ENCODE measurements at regions not wholly inside any gene's neighbourhood (a gene's known extent, or its start where the extent isn't known, plus 50 kb on each side); places are given as distances from the start of the nearest gene placed in this dataset.

DNA sequence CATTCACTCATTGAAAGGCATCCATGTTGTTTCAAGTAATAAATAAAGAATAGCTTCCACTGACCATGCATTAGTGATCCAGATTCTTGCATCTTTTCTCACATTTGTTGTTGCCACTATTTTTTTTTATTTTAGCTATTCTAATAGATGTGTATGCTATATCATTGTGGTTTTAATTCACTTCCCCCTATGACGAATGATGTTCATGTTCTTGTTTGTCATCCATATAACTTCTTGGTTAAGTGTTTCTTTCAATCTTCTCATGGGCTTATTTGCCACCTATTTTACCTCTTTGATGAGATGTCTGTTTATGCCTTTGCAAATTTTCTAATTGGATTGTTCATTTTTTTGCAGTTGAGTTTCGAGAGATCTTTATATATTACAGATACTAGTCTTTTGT, 681.2 kb downstream of the HDGFL1 start:
- DNase-seq = no peak

DNA sequence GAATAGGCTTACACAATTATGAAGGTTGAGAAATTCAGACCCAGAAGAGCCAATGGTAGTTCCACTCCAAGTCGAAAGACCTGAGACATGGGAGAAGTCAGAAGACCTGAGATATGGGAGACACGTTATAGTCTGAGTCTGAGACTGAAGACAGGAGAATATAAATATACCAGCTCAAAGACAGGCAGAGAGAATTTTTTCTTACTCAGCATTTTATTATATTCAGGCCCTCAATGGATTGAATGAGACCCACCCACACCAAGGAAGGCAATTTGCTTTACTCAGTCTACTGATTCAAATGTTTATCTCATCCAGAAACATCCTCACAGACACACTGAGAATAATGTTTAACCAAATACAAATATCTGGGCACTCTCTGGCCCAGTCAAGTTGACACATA, 693.5 kb downstream of the HDGFL1 start:
- no peak for DNase-seq

DNA sequence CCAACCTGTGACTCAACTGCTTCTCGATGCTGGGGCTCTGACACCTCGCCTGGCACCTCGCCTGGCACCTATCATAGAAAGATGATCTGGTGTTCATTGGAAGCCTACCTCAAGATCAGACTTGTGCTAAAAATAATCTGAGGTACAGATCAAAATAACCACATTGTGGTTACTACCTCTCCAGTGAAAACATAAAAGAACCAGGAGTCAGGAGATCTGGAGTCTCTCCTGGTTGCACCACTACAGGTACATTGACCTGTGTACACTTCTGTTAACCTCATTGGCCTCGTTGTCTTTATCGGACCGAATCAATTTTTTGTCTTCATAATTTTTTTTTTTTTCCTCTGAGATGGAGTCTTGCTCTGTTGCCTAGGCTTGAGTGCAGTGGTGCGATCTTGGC, 695.9 kb downstream of the HDGFL1 start:
- no peak for DNase-seq

DNA sequence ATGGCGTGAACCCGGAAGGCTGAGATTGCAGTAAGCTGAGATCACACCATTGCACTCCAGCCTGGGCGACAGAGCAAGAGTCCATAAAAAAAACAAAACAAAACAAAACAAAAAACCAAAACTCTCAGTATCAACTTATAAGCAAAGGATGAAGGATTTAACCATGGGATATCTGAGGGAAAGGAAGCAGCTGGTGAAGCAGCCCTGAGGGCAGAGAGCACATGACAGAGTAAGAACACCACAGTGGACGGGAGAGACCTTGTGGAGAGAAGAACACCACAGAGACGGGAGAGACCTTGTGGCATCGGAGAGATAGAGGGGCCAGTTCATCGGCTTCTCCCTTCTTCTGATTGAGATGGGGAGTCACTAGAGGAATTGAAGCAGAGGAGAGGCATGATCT, 697.2 kb downstream of the HDGFL1 start:
- no peak for DNase-seq

DNA sequence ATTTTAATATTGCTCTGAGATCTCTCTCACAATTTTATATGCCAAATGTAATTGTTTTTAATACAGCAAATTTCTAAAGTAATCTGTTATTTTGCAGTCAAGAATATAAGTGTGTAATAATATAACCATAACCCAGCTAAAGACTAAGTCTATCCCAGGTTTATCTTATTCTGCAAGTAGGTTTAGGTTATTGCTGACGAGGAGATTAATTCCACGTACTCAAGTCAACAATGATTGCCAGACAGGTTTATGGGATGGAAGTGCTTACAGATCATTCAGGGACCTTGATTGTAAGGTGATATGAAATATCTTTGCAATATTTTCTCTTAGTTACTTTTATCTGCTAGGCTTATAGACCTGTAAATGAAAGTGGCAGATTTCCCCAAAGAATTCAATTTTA, 698.3 kb downstream of the HDGFL1 start:
- no peak for DNase-seq

DNA sequence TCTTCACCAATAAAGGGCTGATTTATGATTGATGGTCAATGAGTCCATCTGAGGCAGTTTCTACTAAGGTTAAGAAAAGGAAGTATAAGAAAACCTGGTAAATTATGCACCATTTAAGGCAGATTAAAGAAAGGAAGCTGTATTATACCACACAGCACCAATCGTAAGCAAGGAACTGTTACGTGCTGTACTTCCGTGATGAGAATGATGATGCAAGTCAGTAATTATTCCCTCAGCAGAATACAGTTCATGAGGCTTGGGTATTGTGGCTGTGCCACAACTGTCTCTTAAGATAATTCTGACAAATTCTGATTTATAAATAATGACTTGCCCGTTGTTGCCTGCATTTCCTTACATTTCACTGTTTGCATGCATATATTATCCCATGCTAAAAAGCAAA, 699.0 kb downstream of the HDGFL1 start:
- DNase-seq = no peak

DNA sequence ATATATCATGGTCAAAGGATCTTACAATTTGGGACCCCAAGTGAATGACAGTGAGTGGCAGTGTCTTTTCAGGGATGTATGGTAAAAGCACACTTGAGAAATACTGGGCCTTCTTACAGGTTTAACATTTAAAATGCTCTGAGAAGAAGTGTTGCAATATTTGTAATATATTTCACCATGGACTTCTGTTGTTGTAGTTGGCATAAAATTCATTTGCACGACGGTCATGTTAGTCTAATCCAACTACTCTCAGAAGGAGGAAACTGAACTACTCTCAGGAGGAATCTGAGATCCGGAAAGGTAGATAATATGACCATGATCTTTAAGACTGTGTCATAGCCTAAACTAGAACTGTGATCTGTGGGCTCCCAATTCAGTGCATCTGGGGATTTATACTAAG, 700.1 kb downstream of the HDGFL1 start:
- no peak for DNase-seq

DNA sequence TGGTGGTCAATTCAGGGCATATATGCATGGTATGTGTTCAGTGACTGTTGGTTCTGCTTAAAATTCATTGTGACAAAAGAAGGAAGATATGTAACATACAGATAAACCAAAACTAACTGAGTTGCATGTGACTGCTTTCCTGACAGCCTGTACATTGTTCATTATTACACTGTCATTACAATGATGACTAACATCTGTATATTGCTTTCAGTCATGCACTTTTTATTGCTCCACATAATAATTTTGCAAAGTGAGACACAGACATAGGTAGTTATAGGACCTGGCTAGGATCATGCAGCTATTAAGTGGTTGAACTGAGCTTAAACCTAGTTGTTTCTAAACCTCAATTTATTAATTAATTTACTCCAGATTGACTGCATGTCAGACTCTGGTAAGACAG, 703.2 kb downstream of the HDGFL1 start:
- no peak for DNase-seq

DNA sequence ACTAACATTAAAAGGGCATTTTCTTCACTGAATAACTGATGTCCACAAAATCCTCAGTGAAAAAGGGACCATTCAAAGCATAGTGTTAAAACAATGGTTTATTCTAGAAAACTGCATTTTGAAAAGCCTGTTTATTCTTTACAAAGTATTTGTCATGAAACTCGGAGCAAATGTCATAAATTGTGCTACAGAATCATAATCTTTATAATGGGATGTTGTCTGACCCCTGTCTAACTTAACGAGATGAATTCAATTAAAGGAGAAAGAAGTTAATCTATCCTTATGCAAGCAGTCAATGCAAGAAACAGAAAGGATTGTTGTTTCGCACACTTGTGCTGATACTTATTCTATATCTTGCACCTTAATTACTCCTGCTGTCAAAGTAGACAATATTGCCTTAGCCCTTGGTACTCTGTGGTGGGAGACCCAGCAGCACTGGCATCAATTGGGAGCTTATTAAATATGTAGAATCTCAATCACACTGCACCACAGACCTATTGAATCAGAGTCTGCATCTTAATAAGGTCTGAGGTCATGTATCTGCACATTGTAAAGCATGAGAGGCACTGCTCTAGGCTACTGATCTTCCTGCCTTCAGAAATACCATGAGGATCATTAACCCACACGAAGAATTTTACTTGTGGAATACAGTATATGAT, 708.3 kb downstream of the HDGFL1 start:
- no peak for DNase-seq

DNA sequence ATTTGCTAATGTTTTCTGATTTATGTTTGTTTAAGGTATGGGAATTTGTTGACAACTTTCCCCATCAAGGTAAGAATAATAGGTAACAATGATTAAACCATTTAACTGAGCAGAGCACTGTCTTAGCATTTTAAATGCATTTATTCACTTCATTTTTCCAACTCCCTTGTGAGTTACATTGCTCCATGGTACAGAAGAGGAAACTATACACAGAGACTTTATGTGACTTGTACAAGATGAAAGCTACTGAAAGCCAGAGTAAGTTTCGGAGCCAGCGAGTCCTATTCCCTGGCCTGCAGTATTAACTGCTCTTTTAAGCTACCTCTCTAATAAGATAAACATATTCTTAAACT, 708.8 kb downstream of the HDGFL1 start:
- DNase-seq = no peak

DNA sequence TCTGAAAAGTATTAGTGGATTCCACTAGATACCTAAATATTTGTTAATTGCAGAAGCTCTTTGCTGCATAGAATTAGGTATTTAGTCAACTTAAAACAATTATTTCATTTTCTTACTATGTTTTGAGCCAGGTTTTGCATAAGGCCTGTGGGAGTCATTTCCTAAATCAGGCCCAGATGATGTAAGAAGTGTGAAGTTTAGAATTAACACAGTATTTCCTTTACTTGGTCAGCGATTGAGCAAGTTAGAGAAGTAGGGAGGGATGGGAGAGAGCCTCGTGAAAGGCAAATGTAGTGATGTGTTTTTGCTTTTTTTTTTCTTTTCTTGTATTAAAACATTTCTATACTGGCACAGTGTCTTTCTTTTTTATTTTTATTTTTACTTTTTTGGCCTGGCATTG, 711.1 kb downstream of the HDGFL1 start:
- no peak for DNase-seq

DNA sequence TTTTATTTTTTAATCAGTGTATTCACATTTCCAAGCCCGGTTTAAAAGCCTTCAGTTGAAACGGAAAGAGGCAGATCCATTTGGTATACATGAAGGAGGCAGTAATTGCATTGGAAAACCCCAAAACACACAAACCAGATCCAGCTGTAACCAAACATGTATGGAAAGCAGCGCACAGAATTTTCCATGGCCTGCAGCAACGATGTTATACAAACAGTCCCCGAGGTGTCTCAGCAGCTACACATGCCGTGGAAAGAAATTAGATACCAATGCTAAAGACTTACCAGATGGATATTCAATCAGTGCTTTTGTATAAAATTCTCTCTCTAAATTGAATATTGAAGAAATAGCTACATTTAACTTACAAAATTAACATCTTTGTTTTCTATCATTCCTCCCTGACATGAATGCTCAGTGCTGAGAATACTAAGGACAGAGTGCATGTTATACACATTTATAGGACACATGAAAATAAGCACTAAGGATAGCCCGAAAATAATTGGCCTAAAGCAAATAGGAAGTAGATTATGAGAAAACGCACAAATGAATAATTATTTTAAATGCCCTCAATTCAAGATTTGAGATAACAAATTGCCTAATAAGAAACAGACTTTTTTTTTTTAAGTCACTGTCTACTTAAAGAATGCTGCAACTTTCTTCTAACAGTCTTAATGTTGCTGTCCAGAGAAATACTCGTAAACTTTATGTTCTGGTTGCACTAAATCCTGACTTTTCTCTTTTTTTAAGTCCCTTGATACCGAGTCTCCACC, 713.1 kb downstream of the HDGFL1 start:
- no peak for DNase-seq

DNA sequence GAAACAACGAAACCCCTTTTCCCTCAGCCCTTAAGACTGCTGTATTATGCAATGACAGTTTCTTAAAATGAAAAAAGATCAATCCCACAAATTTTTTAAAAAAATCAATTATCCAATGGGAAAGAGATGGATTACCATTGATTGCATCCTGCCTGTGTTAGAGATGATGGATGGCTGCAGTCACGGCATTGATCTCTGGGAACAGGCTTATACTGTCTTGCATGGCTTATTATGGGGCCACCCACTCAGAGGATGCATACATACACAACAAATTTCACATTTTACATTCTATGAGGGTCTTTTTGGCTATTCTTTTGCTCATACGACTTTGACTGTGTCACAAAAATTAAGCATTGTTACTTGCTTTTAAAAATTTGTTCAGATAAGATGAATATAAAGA, 724.3 kb downstream of the HDGFL1 start:
- no peak for DNase-seq

DNA sequence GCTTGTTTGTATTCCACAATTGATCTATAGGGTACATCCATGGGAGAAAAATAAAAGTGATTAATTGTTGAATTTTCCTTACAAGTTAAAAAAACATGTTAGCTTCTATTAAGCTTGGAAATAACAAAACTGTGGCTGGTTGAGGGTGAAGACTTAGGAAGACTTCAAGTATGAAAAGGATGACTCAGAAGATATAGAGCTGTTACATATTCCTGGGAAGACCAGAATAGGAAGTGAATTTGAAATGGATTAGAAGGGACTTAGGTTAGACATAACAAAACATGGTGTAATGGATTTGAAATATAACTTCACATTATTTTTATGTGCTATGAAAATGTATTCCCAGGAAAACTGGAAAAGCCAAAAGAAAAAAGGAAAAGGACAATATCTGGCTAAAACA, 732.2 kb downstream of the HDGFL1 start:
- peak; percentile 32 for DNase-seq

DNA sequence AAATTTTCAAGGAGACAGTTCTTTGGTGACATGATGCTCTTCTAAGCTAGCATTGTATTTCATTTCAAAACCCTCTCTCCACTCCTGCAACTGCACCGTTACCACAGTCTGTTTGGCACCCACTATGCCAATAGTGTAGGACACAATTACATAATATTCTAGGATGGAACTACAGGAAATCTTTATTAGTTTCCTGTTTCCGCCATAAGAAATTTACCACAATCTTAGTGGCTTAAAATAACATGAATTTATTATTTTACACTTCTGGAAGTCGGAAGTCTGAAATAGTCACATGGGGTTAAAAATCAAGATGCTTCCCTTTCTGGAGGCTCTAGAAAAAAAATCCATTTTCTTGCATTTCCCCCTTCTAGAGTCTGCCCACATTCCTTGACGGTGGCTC, 733.1 kb downstream of the HDGFL1 start:
- no peak for DNase-seq

DNA sequence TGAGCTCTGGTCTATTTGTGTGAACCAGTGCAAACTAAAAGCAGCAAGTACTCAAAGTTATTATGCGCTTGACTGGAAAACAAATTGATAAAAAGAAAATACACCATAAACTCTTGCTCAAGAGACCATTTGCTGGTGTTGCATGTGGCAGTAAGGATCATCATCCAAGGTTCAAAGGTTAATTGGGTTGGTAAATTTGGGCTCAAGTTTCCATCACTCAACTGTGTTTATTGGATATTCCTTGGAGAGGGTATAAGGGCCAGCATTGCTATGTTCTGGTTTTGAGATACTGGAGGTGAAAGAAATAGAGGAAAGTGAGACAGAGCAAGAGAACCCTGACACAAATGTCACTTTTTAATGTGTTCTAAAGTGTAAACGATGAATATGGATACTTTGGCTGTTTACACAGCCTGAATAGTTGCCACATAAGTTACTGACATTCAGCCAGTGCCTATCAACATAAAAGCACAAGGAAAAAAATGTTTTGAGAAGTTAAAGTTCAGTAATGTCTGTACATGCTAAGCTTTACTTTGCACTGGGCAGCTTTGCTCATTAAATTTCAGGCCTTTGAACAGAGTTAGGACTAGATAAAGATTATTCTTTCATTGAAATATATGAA, 736.1 kb downstream of the HDGFL1 start:
- DNase-seq = no peak

DNA sequence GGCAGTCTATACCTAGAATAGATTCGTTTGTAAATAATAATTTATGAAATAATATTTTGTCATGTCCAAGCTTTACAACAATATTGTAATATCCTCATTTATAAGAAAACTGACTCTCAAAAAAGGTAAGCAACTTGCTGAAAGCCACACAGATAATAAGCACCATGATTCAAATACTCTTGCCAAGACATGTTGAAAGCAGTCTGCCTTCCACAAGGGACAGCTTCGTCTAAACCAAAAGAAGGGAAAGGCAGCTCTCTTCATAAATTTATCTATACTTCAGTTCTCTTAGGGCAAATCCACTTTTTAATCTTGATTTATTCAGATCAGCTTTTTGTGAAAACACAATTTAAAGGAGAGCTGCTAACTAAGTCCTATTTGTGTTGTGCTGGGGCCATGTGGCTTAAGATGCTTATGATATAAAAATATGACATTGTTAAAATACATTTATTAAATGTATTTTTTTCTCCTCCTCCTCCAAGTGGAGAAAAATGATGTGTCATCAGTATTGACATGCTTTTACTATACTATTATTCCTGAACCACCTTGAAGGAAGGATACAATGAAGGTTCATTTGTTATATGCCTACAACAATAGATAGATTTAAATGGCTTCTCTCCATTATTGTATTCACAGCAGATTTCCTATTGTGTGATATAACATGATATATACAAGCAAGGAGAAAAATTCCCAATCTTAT, 737.0 kb downstream of the HDGFL1 start:
- DNase-seq = no peak

DNA sequence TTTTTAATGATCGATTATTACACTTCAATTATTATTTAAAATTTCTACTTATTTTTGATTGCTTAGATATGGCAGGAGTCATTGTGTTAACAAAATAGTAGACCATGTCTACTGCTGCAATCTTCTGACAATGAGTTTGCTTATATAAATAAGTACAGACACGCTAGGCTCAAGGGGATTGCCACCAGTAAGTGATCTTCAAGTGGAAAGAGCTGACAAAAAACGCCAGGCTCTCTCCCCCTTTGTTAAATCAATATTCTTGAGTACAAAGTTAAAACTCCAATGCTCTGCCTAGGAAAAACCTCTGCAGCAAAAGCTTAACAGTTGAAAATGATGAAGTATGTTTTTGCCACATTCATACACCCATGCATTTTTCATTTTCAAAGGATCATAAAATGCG, 738.1 kb downstream of the HDGFL1 start:
- no peak for DNase-seq

DNA sequence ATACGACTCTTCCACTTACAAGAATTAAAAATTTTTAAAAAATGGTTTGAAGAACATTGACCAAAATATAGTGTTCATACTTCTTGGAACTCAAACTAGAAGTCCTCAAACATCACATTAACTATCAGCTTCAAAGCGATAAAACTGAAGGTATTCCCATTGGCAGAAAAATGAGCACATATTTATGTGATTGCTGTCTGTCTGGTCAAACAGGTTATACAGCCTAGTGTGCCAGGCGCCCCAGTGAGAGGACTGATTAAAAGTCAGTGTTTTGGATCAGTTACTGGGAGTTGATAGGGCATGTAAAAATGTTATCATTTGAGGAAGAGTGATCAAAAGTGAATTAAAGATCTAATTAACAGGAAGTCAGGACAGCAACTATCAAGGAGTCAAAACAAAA, 738.8 kb downstream of the HDGFL1 start:
- no peak for DNase-seq

DNA sequence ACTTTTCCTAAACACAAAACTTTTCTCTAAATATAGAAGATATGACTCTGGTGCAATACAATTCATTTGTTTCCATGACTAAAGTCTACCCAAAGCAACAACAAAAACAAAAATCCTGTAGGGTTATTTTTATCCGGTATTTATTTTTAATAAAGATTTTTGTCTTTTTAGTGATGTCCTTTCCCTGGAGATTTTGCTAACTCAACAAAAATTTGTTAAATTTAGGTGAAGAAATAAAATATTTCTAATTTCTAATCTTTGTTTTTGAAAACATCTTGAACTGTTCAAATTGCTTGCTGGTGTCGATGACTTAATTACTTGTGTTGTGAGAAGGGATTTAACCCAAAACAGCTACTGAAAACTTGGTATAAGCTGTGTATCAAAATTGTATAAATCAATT, 741.8 kb downstream of the HDGFL1 start:
- no peak for DNase-seq

DNA sequence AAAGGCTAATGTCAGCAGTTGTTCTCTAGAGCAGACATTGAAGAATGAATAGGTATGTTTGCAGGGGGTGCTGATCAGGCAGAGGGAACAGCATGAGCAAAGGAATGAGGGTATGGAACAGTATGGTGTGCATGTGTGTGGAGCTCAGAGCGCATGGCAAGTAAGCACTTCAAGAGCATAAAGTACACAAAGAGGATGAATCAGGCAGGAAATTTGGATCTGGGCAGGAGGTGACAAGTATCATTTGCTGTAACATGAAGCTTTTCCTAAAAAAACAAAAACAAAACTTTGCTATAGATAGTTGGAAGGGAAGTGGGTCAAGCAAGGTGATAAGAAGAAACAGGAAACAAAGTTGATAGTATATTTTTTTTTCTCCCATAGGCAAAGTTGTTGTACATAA, 746.8 kb downstream of the HDGFL1 start:
- DNase-seq = peak; percentile 2

DNA sequence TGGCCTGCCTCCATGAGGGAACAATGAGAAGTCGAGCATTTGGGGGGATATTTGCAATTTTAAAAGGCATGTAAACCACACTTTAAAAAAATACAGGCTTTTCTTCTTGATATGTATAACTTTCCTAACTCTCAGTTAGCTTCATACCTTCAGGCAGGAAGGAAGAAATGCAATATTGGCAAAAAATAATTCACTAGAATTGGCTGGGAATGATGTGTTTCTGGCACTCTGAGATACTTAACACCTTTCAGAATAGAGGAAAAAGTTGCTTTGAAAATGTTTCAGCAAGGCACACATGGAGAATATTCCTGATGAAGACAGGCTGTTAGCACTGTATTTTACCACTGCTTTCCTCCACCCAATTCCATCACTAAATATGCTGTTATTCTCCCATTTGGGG, 747.6 kb downstream of the HDGFL1 start:
- no peak for DNase-seq

DNA sequence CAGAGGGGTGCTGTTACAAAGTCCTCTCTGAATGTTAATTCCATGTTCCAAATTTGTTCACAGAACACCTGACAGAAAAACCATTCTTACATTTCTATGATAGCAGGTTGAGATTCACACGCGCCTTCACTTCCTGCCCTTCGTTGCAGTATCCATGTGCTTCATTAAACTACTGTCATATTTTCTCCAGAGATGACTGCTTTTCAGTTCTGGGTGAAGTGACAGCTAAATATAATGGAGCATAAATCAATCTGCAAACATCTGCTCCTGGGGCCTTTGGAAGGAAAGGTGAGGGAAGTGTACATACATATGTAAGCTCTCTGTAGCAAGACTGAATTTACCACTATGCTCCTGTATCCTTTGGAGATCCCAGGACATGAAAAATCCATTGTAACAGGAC, 750.2 kb downstream of the HDGFL1 start:
- DNase-seq = no peak
